GM12891 (cell line): ENCODE measurements at regions not wholly inside any gene's neighbourhood (a gene's known extent, or its start where the extent isn't known, plus 50 kb on each side); places are given as distances from the start of the nearest gene placed in this dataset.

Experiments used
- DNase-seq: peaks from one replicate; pipeline ENCODE4 v3.0.0; 2011; ENCODE audit warnings: low spot score; ENCODE audit not compliant: insufficient read length
- FAIRE-seq: peaks from 2 replicates; lab custom pipeline; 2011; peaks lifted over from hg19 to GRCh38; lab: Jason Lieb, UNC
- PAX5 ChIP-seq: IDR thresholded peaks from 2 replicates; pipeline ENCODE4 v1.6.1; 2011; ENCODE audit warnings: low read length, moderate library complexity, mild to moderate bottlenecking; ENCODE audit not compliant: insufficient read depth, severe bottlenecking
- POLR2A ChIP-seq: IDR thresholded peaks from 2 replicates; pipeline ENCODE4 v1.6.1; 2011; ENCODE audit warnings: low read depth, low read length, control low read depth
- POLR2AphosphoS5 ChIP-seq: IDR thresholded peaks from 2 replicates; pipeline ENCODE4 v1.6.1; 2011; ENCODE audit warnings: low read depth, low read length, control low read depth
- POU2F2 ChIP-seq: IDR thresholded peaks from 2 replicates; pipeline ENCODE4 v1.6.1; 2011; ENCODE audit warnings: low read depth, mild to moderate bottlenecking, control low read depth, low read length, moderate library complexity
- SPI1 ChIP-seq: IDR thresholded peaks from 2 replicates; pipeline ENCODE4 v1.6.1; 2011; ENCODE audit warnings: low read depth, low read length, control low read depth
- TAF1 ChIP-seq: IDR thresholded peaks from 2 replicates; pipeline ENCODE4 v1.6.1; 2011; ENCODE audit warnings: low read depth, low read length, control low read depth

- FAIRE-seq: no peak
- TF ChIP-seq TAF1 (no peak), POLR2A (no peak), SPI1 (no peak), POLR2AphosphoS5 (no peak), PAX5 (no peak), POU2F2 (no peak)
- no peak for DNase-seq
Observed at GRCh38 chr10:92747066-92747465, 57.3 kb downstream of the HHEX start.

DNA sequence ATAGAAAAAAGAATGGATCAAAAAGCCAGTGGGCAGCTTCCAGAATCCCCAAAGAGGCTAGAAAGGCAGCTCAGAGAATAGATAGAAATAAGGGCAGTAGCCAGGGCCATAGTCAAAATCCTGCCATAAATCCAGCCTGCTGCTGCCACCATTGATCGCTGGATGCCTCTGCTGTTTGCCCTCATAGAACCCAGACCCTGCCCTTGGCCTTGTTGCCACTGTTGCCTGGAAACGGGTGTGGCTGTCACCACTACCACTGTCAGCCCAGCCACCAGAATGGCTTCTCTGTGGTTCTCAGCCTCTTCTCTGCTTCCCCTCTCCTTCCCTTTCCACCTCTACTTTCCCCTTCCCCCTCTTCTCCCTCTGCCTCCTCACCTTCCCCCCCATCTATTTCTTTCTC, 57.8 kb downstream of the HHEX start:
- FAIRE-seq (no peak), DNase-seq (no peak)
- TF ChIP-seq PAX5: no peak
- no peak for TF ChIP-seq POLR2A
- no peak for TF ChIP-seq TAF1
- no peak for TF ChIP-seq POLR2AphosphoS5
- TF ChIP-seq POU2F2: no peak
- no peak for TF ChIP-seq SPI1

- DNase-seq: no peak
- no peak for TF ChIP-seq POU2F2
- no peak for TF ChIP-seq POLR2AphosphoS5
- no peak for TF ChIP-seq POLR2A
- TF ChIP-seq TAF1: no peak
- TF ChIP-seq PAX5: no peak
- no peak for TF ChIP-seq SPI1
- no peak for FAIRE-seq
Observed at GRCh38 chr10:92750791-92751533, 61.2 kb downstream of the HHEX start.

DNA sequence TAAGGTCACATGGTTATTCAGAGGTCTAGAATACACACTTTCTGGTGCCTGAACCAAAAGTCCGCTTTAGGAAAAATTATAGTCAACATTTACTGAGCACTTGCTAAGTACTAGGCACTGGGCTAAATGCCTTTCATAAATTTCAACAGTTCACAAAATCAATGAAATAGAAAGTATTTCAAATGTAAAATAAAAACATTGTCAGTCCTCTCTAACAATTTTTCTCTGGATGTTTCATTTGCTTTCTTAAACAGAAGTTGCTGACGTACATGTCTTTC, 61.7 kb downstream of the HHEX start:
- FAIRE-seq (no peak), DNase-seq (no peak)
- no peak for TF ChIP-seq TAF1
- no peak for TF ChIP-seq POLR2A
- no peak for TF ChIP-seq POU2F2
- no peak for TF ChIP-seq SPI1
- TF ChIP-seq PAX5: no peak

DNA sequence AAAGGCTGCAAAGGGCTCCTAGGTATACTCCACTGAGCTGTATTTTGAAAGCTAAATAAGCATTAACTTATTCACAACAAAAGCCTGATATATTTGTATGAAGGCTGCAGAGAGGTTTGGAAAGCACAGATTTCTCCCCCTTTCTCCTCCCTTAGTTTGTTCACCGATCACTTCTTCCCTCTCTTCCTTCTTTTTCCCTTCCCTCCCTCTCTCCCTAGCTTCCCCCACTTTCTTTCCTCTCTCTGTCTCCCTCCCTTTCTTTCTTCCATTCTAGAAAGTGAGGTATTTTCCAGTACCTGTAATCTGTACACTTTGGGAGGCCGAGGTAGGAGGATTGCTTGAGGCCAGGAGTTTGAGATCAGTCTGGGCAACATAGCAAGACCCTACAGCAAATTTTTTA, 62.1 kb downstream of the HHEX start:
- TF ChIP-seq SPI1 (no peak), POLR2A (no peak), TAF1 (no peak), PAX5 (no peak), POLR2AphosphoS5 (no peak), POU2F2 (no peak)
- FAIRE-seq (no peak), DNase-seq (no peak)

- FAIRE-seq (no peak), DNase-seq (no peak)
- no peak for TF ChIP-seq TAF1
- TF ChIP-seq POLR2AphosphoS5: no peak
- TF ChIP-seq PAX5: no peak
- no peak for TF ChIP-seq POLR2A
- TF ChIP-seq SPI1: no peak
Observed at GRCh38 chr10:92753865-92754264, 64.1 kb downstream of the HHEX start.

GRCh38 chr10:92755725-92756124, 66.0 kb downstream of the HHEX start:
- TF ChIP-seq POLR2AphosphoS5 (no peak), POU2F2 (no peak)
- FAIRE-seq (no peak), DNase-seq (no peak)

DNA sequence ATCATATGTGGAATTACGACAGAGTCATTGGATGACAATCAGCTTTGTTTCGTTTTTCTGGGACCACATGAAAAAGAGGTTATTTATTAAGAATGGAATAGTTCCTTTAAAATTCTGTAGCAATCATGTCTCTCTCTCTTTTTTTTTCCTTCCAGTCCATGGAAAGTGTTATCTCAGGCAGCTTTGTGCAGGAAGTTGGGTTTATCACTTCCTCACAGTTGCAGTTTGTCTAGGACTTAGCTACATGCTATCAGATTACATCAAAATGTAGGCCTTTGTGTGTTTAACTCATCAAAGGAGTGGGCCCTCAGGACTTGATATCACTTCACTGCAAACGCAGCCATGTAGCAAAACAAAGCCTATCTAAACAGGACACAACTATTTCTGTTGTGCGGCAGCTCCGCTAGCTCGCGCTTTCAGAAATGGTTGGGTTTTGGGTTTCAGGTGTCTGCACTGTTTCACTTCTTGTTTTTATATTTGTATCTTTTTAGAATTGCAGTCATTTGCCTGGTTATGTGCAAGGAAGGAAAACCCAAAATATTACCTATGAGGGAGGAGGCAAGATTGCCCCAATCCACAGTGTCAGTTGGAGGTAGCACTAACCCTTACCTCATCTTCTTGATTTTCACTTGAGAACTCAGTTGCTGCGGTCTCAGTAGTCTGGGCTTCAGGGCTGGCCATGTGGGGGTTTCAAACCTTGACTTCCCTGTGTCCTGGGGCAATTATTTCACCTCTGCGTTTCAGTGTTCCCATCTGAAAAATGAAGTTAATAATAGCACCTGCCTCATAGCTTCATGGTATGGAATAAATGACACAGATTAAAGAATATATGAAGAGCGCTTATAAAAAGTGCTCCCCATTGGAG, 66.7 kb downstream of the HHEX start:
- peak; percentile 33 for DNase-seq
- peak; percentile 91 for FAIRE-seq
- TF ChIP-seq POLR2A (no peak), PAX5 (peak; percentile 73), SPI1 (peak; percentile 97)

- TF ChIP-seq POLR2AphosphoS5 (no peak), SPI1 (peak; percentile 55), PAX5 (peak; percentile 94), POU2F2 (peak; percentile 47; the same call in 1 of the 2 replicates), TAF1 (no peak)
- DNase-seq (peak; percentile 39), FAIRE-seq (no peak)
Observed at GRCh38 chr10:92757066-92757710, 67.4 kb downstream of the HHEX start.
